Large intestine (tissue), 3 donors: ENCODE measurements at regions not wholly inside any gene's neighbourhood (a gene's known extent, or its start where the extent isn't known, plus 50 kb on each side); places are given as distances from the start of the nearest gene placed in this dataset.
"Not testable (repeated sequence)": the region's sequence is repeated elsewhere in the genome, so short reads cannot be mapped to it uniquely, and the experiment has no call there.

ENCODE experiments used
- DNase-seq, 2 donors: peaks; one replicate each; pipeline versions ENCODE4 v3.0.0 to v3.0.0-alpha.2; 2013
- H3K27ac ChIP-seq: one replicate; pipeline ENCODE4 v1.5.1; 2013; ENCODE audit warnings: low read length
- H3K27me3 ChIP-seq: 2 replicates; pipeline ENCODE4 v1.6.1; 2013; ENCODE audit warnings: low read length; ENCODE audit not compliant: control insufficient read depth, insufficient read depth
- H3K36me3 ChIP-seq: 2 replicates; pipeline ENCODE4 v1.6.1; 2013; ENCODE audit warnings: low read length; ENCODE audit not compliant: control insufficient read depth, insufficient read depth
- H3K4me1 ChIP-seq: one replicate; pipeline ENCODE4 v1.6.1; 2013; ENCODE audit warnings: low read length; ENCODE audit not compliant: control insufficient read depth, insufficient read depth
- H3K4me3 ChIP-seq: one replicate; pipeline ENCODE4 v1.5.1; 2013; ENCODE audit warnings: low read length
- H3K9me3 ChIP-seq: one replicate; pipeline ENCODE4 v1.6.1; 2013; ENCODE audit warnings: mild to moderate bottlenecking, low read depth, low read length, moderate library complexity; ENCODE audit not compliant: control insufficient read depth
- WGBS: methylation state at CpG from one replicate; pipeline ENCODE4 v1.1.5; 2013; ENCODE audit warnings: low lambda C conversion rate; ENCODE audit not compliant: insufficient coverage; 5-methylcytosine and 5-hydroxymethylcytosine counted together

- Histone ChIP-seq H3K27ac (no peak overlapping the region), H3K4me1 (no peaks in the 10 kb centered on the region), H3K36me3 (no peaks in the 10 kb centered on the region), H3K4me3 (no peak overlapping the region), H3K27me3 (no peaks in the 10 kb centered on the region), H3K9me3 (no peaks in the 10 kb centered on the region)
- no CpG with 5 or more reads among the region's 1 CpG for WGBS
- no peak for DNase-seq
These were observed 740.7 kb upstream of the AUTS2 start for GRCh38 chr7:68857571-68857970.

- Histone ChIP-seq H3K9me3 (no peaks in the 10 kb centered on the region), H3K4me3 (no peak overlapping the region)
- WGBS, result no CpG with 5 or more reads among the region's 1 CpG
These were observed 739.8 kb upstream of the AUTS2 start for GRCh38 chr7:68858497-68858896.

GRCh38 chr7:68861171-68861570 lies 737.1 kb upstream of the AUTS2 start:
- Histone ChIP-seq H3K27me3 (no peaks in the 10 kb centered on the region), H3K4me1 (no peaks in the 10 kb centered on the region), H3K27ac (no peak overlapping the region), H3K9me3 (no peaks in the 10 kb centered on the region), H3K4me3 (no peak overlapping the region), H3K36me3 (no peaks in the 10 kb centered on the region)
- 80% methylated on average over 1 of the region's 7 CpGs for WGBS
- no peak for DNase-seq

More at GRCh38 chr7:68858497-68858896, 739.8 kb upstream of the AUTS2 start:
- H3K36me3 ChIP-seq, result no peaks in the 10 kb centered on the region
- H3K4me1 ChIP-seq, result no peaks in the 10 kb centered on the region
- H3K27ac ChIP-seq, result no peak overlapping the region
- H3K27me3 ChIP-seq, result no peaks in the 10 kb centered on the region
- no peak for DNase-seq

DNA sequence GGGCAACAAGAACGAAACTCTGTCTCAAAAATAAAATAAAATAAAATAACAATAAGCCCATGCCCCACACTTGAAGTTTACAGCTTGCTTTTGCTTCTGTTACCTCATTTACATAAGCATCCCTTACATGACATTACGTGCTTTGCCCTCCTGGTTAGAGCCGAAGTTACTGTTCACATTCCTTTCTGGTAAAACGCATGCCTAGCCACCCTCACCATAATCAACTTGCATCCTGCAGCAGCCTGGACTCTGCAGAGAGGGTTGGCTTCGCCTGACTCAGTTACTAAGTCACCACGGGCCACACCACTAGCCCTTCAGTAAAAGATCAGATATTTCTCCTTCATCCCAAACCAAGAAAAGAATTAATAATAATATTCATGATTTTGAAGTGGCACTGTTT lies 736.0 kb upstream of the AUTS2 start:
- Histone ChIP-seq H3K36me3 (no peaks in the 10 kb centered on the region), H3K9me3 (no peaks in the 10 kb centered on the region), H3K4me3 (no peak overlapping the region), H3K4me1 (no peaks in the 10 kb centered on the region), H3K27ac (no peak overlapping the region), H3K27me3 (no peaks in the 10 kb centered on the region)
- 80% methylated on average over 2 of the region's 6 CpGs for WGBS
- DNase-seq, result no peak

- Histone ChIP-seq H3K4me1 (no peaks in the 10 kb centered on the region), H3K9me3 (no peaks in the 10 kb centered on the region), H3K27me3 (no peaks in the 10 kb centered on the region), H3K4me3 (no peak overlapping the region), H3K36me3 (no peaks in the 10 kb centered on the region), H3K27ac (no peak overlapping the region)
- DNase-seq, result no peak
- WGBS, result no CpG with 5 or more reads among the region's 4 CpGs
These were observed 735.5 kb upstream of the AUTS2 start for GRCh38 chr7:68862736-68863135.

GRCh38 chr7:68865351-68866199 lies 732.7 kb upstream of the AUTS2 start:
- H3K9me3 ChIP-seq, result no peaks in the 10 kb centered on the region
- H3K36me3 ChIP-seq, result no peaks in the 10 kb centered on the region
- WGBS, result 80% methylated on average over 2 of the region's 6 CpGs
- no peak overlapping the region for H3K4me3 ChIP-seq
- no peaks in the 10 kb centered on the region for H3K4me1 ChIP-seq
- no peak overlapping the region for H3K27ac ChIP-seq
- H3K27me3 ChIP-seq, result no peaks in the 10 kb centered on the region
- DNase-seq, result no peak

DNA sequence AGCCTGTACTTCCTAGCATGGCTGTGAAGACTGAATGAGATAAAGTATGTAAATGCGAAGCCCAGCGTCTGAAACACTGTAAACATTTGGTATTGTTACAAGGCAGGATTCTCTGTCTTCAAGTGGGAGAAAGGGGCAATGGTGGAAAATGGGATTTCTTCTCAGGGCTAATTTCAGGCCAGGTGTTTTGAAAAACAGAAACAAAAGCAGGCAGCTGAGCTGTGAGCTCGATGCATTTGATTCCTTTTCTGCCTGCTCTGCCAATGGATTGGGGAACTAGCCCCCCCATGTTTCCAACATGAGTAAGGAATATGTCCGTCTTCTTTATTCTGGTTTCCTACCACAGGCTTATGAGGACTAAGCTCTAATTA lies 732.1 kb upstream of the AUTS2 start:
- Histone ChIP-seq H3K27ac (no peak overlapping the region), H3K36me3 (no peaks in the 10 kb centered on the region), H3K27me3 (no peaks in the 10 kb centered on the region), H3K9me3 (no peaks in the 10 kb centered on the region), H3K4me1 (no peaks in the 10 kb centered on the region), H3K4me3 (no peak overlapping the region)
- DNase-seq, result no peak
- 53% methylated on average over 2 of the region's 4 CpGs for WGBS

DNA sequence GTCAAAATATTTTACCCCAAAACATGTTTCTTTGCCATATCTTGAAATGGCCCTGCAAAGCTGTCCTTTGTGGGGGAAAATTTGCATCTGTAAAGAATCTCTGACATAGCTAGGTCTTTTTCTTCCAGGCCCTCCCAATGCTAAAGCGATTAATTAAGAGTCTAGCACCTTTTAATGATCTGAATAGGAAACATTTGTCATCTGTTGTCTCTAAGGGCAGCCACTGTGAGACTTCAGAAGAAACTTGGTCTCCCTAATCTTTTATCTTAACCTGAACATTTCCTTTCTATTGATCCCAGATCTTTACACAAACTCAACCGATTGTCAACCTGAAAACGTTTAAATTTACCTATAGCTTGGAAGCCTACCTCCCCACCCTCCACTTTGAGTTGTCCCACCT lies 731.6 kb upstream of the AUTS2 start:
- not testable (repeated sequence) for H3K4me3 ChIP-seq, DNase-seq, H3K9me3 ChIP-seq, H3K4me1 ChIP-seq, H3K27ac ChIP-seq, H3K27me3 ChIP-seq, H3K36me3 ChIP-seq
- no CpG with 5 or more reads among the region's 3 CpGs for WGBS

DNA sequence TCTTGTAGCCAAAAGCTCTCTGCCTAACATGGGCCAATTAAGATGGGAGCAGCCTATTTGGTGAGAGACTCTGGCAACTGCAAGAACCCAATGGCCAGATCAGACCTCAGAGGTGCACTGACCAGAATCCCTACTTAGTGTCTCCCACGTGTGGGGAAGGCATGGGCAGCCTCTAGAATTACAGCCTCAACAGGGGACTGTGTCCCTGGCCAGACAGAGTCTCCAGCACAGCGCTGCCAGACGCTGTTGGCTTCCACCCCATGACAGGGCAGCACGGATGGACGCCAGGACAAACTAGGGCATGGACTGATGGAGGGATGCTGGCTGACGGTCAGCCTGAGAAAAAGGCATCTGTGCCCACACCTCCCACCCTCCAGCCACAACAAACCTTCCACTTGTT lies 729.3 kb upstream of the AUTS2 start:
- Histone ChIP-seq H3K27ac (no peak overlapping the region), H3K4me3 (no peak overlapping the region), H3K27me3 (no peaks in the 10 kb centered on the region), H3K36me3 (no peaks in the 10 kb centered on the region), H3K4me1 (no peaks in the 10 kb centered on the region), H3K9me3 (no peaks in the 10 kb centered on the region)
- no CpG with 5 or more reads among the region's 6 CpGs for WGBS
- no peak for DNase-seq

- no peak for DNase-seq
- Histone ChIP-seq H3K27me3 (no peaks in the 10 kb centered on the region), H3K4me1 (no peaks in the 10 kb centered on the region), H3K36me3 (no peaks in the 10 kb centered on the region), H3K9me3 (no peaks in the 10 kb centered on the region), H3K27ac (no peak overlapping the region), H3K4me3 (no peak overlapping the region)
- WGBS, result 60% methylated on average over 2 of the region's 5 CpGs
These were observed 724.7 kb upstream of the AUTS2 start for GRCh38 chr7:68873616-68874015.

DNA sequence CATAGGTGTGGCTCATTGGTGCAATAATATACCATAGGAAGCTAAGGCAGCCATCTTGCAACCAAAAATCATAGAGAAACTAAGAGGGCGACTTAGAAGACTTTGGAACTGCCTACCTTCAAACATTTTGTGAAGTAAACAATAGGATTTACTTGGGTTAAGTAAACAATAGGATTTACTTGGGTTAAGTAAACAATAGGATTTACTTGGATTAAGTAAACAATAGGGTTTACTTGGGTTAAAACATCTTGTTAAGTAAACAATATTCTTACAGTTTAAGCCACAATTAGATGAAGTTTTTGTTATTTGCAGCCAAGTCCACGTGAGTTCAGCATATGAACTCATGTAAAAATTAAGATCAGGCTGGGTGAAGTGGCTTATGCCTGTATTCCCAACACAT lies 722.4 kb upstream of the AUTS2 start:
- Histone ChIP-seq H3K4me3 (no peak overlapping the region), H3K36me3 (no peaks in the 10 kb centered on the region), H3K9me3 (no peaks in the 10 kb centered on the region), H3K27ac (no peak overlapping the region), H3K27me3 (no peaks in the 10 kb centered on the region), H3K4me1 (no peaks in the 10 kb centered on the region)
- no peak for DNase-seq
- WGBS, result no CpG with 5 or more reads among the region's 2 CpGs
